GM23338 (cell line): ENCODE measurements at regions not wholly inside any gene's neighbourhood (a gene's known extent, or its start where the extent isn't known, plus 50 kb on each side); places are given as distances from the start of the nearest gene placed in this dataset.

ENCODE experiments used
- ATAC-seq: fragments of 200-7000 bp; cut with Tn5 transposase; 3 replicates; pipeline ENCODE4 v1.9.1; 2020
- DNase-seq: peaks from one replicate; pipeline ENCODE4 v3.0.0-alpha.2; 2015; ENCODE audit warnings: low spot score
- H2AFZ ChIP-seq: fragments of 200-600 bp; sonication (generic); 2 replicates; pipeline ENCODE4 v1.8.0; 2016; ENCODE audit warnings: antibody characterized with exemption, mild to moderate bottlenecking, moderate library complexity
- H3F3A ChIP-seq: fragments of 200-600 bp; sonication (generic); replicated peaks from 2 replicates; pipeline ENCODE4 v1.8.0; 2017; ENCODE audit warnings: antibody characterized with exemption, mixed run types, low read depth
- H3K27ac ChIP-seq: fragments of 200-600 bp; sonication (generic); 2 replicates; pipeline ENCODE4 v1.6.1; 2016; ENCODE audit warnings: low read depth
- H3K27me3 ChIP-seq: fragments of 200-600 bp; sonication (generic); 2 replicates; pipeline ENCODE4 v1.8.0; 2016; ENCODE audit warnings: mild to moderate bottlenecking, mixed run types, moderate library complexity; ENCODE audit not compliant: insufficient read depth
- H3K36me3 ChIP-seq: fragments of 200-600 bp; sonication (generic); 2 replicates; pipeline ENCODE4 v1.8.0; 2016; ENCODE audit warnings: mild to moderate bottlenecking; ENCODE audit not compliant: insufficient read depth
- H3K4me1 ChIP-seq: fragments of 200-600 bp; sonication (generic); 2 replicates; pipeline ENCODE4 v1.8.0; 2016; ENCODE audit warnings: mild to moderate bottlenecking, moderate library complexity; ENCODE audit not compliant: insufficient read depth
- H3K4me2 ChIP-seq: fragments of 200-600 bp; sonication (generic); 2 replicates; pipeline ENCODE4 v1.7.1; 2017; ENCODE audit warnings: mixed run types
- H3K4me3 ChIP-seq: fragments of 200-600 bp; sonication (generic); 2 replicates; pipeline ENCODE4 v1.6.1; 2016; ENCODE audit warnings: mixed run types
- H3K79me2 ChIP-seq: fragments of 200-600 bp; sonication (generic); replicated peaks from 2 replicates; pipeline ENCODE4 v1.8.0; 2017; ENCODE audit warnings: mild to moderate bottlenecking; ENCODE audit not compliant: insufficient read depth
- H3K9me2 ChIP-seq: fragments of 200-600 bp; sonication (generic); 2 replicates; pipeline ENCODE4 v1.8.0; 2017; ENCODE audit not compliant: insufficient read depth
- H4K20me1 ChIP-seq: fragments of 200-600 bp; sonication (generic); replicated peaks from 2 replicates; pipeline ENCODE4 v1.8.0; 2017; ENCODE audit warnings: mild to moderate bottlenecking; ENCODE audit not compliant: insufficient read depth
- H3K27ac Mint-ChIP-seq: 2 replicates; pipeline ENCODE4 v1.8.0; 2020; ENCODE audit warnings: inconsistent platforms, mild to moderate bottlenecking, moderate library complexity, mixed read lengths
- H3K27me3 Mint-ChIP-seq: 3 replicates; pipeline ENCODE4 v1.8.0; 2022; ENCODE audit warnings: low read depth, mild to moderate bottlenecking, moderate library complexity, mixed read lengths, inconsistent platforms; ENCODE audit not compliant: insufficient read depth, poor library complexity
- H3K36me3 Mint-ChIP-seq: 3 replicates; pipeline ENCODE4 v1.8.0; 2021; ENCODE audit warnings: low read depth, mild to moderate bottlenecking, inconsistent platforms, moderate library complexity, mixed read lengths
- H3K4me1 Mint-ChIP-seq: 3 replicates; pipeline ENCODE4 v1.8.0; 2020; ENCODE audit warnings: mild to moderate bottlenecking, inconsistent platforms, mixed read lengths
- H3K4me3 Mint-ChIP-seq: 3 replicates; pipeline ENCODE4 v1.8.0; 2021; ENCODE audit warnings: moderate library complexity, mild to moderate bottlenecking, inconsistent platforms, mixed read lengths
- H3K9me3 Mint-ChIP-seq: 3 replicates; pipeline ENCODE4 v1.8.0; 2020; ENCODE audit warnings: moderate library complexity, mild to moderate bottlenecking, inconsistent platforms, mixed read lengths
- CREB1 ChIP-seq: fragments of 250-450 bp; sonication (Bioruptor Pico); IDR thresholded peaks from 2 replicates; pipeline ENCODE4 v1.5.0; 2020; ENCODE audit warnings: low read depth, mild to moderate bottlenecking, moderate library complexity
- EZH2 ChIP-seq: fragments of 200-600 bp; sonication (generic); IDR thresholded peaks from one replicate; pipeline ENCODE4 v1.8.0; 2017; ENCODE audit warnings: antibody characterized with exemption, mild to moderate bottlenecking, low read depth; ENCODE audit not compliant: unreplicated experiment
- JUNB ChIP-seq: IDR thresholded peaks from one replicate; pipeline ENCODE4 v1.6.1; 2016; ENCODE audit warnings: antibody characterized with exemption; ENCODE audit not compliant: unreplicated experiment
- NANOG ChIP-seq: IDR thresholded peaks from 2 replicates; pipeline ENCODE4 v1.6.1; 2016; ENCODE audit warnings: antibody characterized with exemption, borderline replicate concordance
- STAT1 ChIP-seq: IDR thresholded peaks from one replicate; pipeline ENCODE4 v1.6.1; 2016; ENCODE audit warnings: antibody characterized with exemption; ENCODE audit not compliant: unreplicated experiment
- ZNF114 ChIP-seq: fragments of 250-450 bp; sonication (Bioruptor Pico); IDR thresholded peaks from 2 replicates; pipeline ENCODE4 v1.5.0; 2020; ENCODE audit warnings: mild to moderate bottlenecking, moderate library complexity
- ZNF331 ChIP-seq: fragments of 250-450 bp; sonication (Bioruptor Pico); IDR thresholded peaks from 2 replicates; pipeline ENCODE4 v1.5.0; 2020; ENCODE audit warnings: low read depth, mild to moderate bottlenecking, moderate library complexity
- TF ChIP-seq, protein P1 (sequence below): fragments of 250-450 bp; sonication (Bioruptor Pico); IDR thresholded peaks from 2 replicates; pipeline ENCODE4 v1.5.0; 2020; ENCODE audit warnings: mild to moderate bottlenecking, moderate library complexity
- TF ChIP-seq, protein P2 (sequence below): IDR thresholded peaks from one replicate; pipeline ENCODE4 v1.6.1; 2018; ENCODE audit warnings: antibody characterized with exemption; ENCODE audit not compliant: unreplicated experiment

DNA sequence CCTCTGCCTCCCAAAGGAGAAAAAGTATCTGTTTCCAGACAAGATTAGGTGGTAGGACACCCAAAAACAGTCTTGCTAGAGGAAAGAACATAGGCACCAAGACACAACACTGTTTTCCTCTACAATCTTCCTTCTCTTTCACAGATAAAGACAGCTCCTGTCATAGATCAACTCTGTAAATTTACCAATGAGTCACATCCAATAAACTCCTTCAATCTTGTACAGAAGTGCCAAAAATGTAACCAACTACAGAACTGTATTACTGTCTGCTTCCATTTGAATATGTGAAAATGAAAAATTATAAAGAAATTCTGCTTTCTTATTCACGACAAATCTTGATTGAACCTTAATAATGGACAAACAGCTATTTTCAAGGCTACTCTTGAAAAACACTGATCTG lies 286.9 kb downstream of the PLK2 start:
- no peak for DNase-seq
- Mint-ChIP-seq H3K27ac (no peak overlapping the region), H3K9me3 (no peaks in the 10 kb centered on the region), H3K4me3 (no peak overlapping the region), H3K36me3 (no peaks in the 10 kb centered on the region), H3K27me3 (no peaks in the 10 kb centered on the region), H3K4me1 (no peaks in the 10 kb centered on the region)
- H3K27me3 ChIP-seq: no peaks in the 10 kb centered on the region
- no peaks in the 10 kb centered on the region for H3K79me2 ChIP-seq
- ATAC-seq: no peak
- H3K27ac ChIP-seq: no peak overlapping the region
- H2AFZ ChIP-seq: no peak overlapping the region
- H4K20me1 ChIP-seq: no peaks in the 10 kb centered on the region
- H3K4me3 ChIP-seq: no peak overlapping the region
- no peaks in the 10 kb centered on the region for H3F3A ChIP-seq
- no peaks in the 10 kb centered on the region for H3K9me2 ChIP-seq
- H3K4me1 ChIP-seq: no peaks in the 10 kb centered on the region
- TF ChIP-seq STAT1 (no peak), ZNF331 (no peak), JUNB (no peak), EZH2 (no peak), ZNF114 (CRISPR knock-in tag) (no peak), CREB1 (CRISPR knock-in tag) (no peak), NANOG (no peak)
- TF ChIP-seq, protein P1, sequence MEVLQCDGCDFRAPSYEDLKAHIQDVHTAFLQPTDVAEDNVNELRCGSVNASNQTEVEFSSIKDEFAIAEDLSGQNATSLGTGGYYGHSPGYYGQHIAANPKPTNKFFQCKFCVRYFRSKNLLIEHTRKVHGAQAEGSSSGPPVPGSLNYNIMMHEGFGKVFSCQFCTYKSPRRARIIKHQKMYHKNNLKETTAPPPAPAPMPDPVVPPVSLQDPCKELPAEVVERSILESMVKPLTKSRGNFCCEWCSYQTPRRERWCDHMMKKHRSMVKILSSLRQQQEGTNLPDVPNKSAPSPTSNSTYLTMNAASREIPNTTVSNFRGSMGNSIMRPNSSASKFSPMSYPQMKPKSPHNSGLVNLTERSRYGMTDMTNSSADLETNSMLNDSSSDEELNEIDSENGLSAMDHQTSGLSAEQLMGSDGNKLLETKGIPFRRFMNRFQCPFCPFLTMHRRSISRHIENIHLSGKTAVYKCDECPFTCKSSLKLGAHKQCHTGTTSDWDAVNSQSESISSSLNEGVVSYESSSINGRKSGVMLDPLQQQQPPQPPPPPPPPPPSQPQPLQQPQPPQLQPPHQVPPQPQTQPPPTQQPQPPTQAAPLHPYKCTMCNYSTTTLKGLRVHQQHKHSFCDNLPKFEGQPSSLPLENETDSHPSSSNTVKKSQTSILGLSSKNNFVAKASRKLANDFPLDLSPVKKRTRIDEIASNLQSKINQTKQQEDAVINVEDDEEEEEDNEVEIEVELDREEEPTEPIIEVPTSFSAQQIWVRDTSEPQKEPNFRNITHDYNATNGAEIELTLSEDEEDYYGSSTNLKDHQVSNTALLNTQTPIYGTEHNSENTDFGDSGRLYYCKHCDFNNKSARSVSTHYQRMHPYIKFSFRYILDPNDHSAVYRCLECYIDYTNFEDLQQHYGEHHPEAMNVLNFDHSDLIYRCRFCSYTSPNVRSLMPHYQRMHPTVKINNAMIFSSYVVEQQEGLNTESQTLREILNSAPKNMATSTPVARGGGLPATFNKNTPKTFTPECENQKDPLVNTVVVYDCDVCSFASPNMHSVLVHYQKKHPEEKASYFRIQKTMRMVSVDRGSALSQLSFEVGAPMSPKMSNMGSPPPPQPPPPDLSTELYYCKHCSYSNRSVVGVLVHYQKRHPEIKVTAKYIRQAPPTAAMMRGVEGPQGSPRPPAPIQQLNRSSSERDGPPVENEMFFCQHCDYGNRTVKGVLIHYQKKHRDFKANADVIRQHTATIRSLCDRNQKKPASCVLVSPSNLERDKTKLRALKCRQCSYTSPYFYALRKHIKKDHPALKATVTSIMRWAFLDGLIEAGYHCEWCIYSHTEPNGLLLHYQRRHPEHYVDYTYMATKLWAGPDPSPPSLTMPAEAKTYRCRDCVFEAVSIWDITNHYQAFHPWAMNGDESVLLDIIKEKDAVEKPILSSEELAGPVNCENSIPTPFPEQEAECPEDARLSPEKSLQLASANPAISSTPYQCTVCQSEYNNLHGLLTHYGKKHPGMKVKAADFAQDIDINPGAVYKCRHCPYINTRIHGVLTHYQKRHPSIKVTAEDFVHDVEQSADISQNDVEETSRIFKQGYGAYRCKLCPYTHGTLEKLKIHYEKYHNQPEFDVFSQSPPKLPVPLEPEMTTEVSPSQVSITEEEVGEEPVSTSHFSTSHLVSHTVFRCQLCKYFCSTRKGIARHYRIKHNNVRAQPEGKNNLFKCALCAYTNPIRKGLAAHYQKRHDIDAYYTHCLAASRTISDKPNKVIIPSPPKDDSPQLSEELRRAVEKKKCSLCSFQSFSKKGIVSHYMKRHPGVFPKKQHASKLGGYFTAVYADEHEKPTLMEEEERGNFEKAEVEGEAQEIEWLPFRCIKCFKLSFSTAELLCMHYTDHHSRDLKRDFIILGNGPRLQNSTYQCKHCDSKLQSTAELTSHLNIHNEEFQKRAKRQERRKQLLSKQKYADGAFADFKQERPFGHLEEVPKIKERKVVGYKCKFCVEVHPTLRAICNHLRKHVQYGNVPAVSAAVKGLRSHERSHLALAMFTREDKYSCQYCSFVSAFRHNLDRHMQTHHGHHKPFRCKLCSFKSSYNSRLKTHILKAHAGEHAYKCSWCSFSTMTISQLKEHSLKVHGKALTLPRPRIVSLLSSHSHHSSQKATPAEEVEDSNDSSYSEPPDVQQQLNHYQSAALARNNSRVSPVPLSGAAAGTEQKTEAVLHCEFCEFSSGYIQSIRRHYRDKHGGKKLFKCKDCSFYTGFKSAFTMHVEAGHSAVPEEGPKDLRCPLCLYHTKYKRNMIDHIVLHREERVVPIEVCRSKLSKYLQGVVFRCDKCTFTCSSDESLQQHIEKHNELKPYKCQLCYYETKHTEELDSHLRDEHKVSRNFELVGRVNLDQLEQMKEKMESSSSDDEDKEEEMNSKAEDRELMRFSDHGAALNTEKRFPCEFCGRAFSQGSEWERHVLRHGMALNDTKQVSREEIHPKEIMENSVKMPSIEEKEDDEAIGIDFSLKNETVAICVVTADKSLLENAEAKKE: no peak
- no peaks in the 10 kb centered on the region for H3K36me3 ChIP-seq
- no peak overlapping the region for H3K4me2 ChIP-seq

GRCh38 chr5:58165152-58165551 lies 294.7 kb downstream of the PLK2 start:
- no peaks in the 10 kb centered on the region for H3K4me1 Mint-ChIP-seq
- DNase-seq (no peak), ATAC-seq (no peak)
- no peak overlapping the region for H3K27ac Mint-ChIP-seq
- peaks cover 8% of the 10 kb centered on the region; the same call in 1 of the 3 replicates for H3K36me3 Mint-ChIP-seq
- peaks cover 7% of the 10 kb centered on the region; the same call in 2 of the 3 replicates for H3K9me3 Mint-ChIP-seq
- no peak overlapping the region for H3K4me3 Mint-ChIP-seq
- no peak overlapping the region for H3K27ac ChIP-seq
- H3K36me3 ChIP-seq: no peaks in the 10 kb centered on the region
- no peak overlapping the region for H3K4me3 ChIP-seq
- H3K27me3 ChIP-seq: no peaks in the 10 kb centered on the region
- no peak overlapping the region for H3K4me2 ChIP-seq
- H2AFZ ChIP-seq: no peak overlapping the region
- H3K27me3 Mint-ChIP-seq: no peaks in the 10 kb centered on the region
- H3K9me2 ChIP-seq: peaks cover 9% of the 10 kb centered on the region; the same call in 1 of the 2 replicates
- H3K79me2 ChIP-seq: no peaks in the 10 kb centered on the region
- H3K4me1 ChIP-seq: no peaks in the 10 kb centered on the region
- no peaks in the 10 kb centered on the region for H4K20me1 ChIP-seq
- H3F3A ChIP-seq: no peaks in the 10 kb centered on the region
- TF ChIP-seq, protein P2, sequence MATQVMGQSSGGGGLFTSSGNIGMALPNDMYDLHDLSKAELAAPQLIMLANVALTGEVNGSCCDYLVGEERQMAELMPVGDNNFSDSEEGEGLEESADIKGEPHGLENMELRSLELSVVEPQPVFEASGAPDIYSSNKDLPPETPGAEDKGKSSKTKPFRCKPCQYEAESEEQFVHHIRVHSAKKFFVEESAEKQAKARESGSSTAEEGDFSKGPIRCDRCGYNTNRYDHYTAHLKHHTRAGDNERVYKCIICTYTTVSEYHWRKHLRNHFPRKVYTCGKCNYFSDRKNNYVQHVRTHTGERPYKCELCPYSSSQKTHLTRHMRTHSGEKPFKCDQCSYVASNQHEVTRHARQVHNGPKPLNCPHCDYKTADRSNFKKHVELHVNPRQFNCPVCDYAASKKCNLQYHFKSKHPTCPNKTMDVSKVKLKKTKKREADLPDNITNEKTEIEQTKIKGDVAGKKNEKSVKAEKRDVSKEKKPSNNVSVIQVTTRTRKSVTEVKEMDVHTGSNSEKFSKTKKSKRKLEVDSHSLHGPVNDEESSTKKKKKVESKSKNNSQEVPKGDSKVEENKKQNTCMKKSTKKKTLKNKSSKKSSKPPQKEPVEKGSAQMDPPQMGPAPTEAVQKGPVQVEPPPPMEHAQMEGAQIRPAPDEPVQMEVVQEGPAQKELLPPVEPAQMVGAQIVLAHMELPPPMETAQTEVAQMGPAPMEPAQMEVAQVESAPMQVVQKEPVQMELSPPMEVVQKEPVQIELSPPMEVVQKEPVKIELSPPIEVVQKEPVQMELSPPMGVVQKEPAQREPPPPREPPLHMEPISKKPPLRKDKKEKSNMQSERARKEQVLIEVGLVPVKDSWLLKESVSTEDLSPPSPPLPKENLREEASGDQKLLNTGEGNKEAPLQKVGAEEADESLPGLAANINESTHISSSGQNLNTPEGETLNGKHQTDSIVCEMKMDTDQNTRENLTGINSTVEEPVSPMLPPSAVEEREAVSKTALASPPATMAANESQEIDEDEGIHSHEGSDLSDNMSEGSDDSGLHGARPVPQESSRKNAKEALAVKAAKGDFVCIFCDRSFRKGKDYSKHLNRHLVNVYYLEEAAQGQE: no peak
